Endothelial cell of umbilical vein (primary cell): ENCODE measurements at regions not wholly inside any gene's neighbourhood (a gene's known extent, or its start where the extent isn't known, plus 50 kb on each side); places are given as distances from the start of the nearest gene placed in this dataset.

Source experiments
- BruUV-seq: library from RNA; stranded (reverse); fragments of 400-500 nt; replicated peaks from 2 replicates; lab custom pipeline; 2021; lab: Mats Ljungman, UMichigan
- CTCF ChIA-PET: fragments of 300-600, 350-600 bp; sonication (Branson Sonifier 250); formaldehyde crosslinking; loops from one replicate; lab custom pipeline; 2021; ENCODE audit warnings: antibody characterized with exemption, inconsistent platforms; lab: Charles Lee
- POLR2A ChIA-PET: fragments of 300-600, 350-600 bp; sonication (Branson Sonifier 250); formaldehyde crosslinking; loops from one replicate; lab custom pipeline; 2021; ENCODE audit warnings: antibody characterized with exemption, inconsistent platforms; lab: Charles Lee
- DNase-seq: peaks from one replicate; pipeline ENCODE4 v3.0.0-alpha.2; 2011; ENCODE audit warnings: low read depth, low spot score
- FAIRE-seq: peaks from 2 replicates; lab custom pipeline; 2011; peaks lifted over from hg19 to GRCh38; lab: Jason Lieb, UNC
- H2AFZ ChIP-seq: 2 replicates; pipeline ENCODE4 v1.6.0; 2012; ENCODE audit warnings: low read depth, low read length, control low read depth, inconsistent platforms
- H3K27ac ChIP-seq: 2 replicates; pipeline ENCODE4 v1.5.1; 2011; ENCODE audit warnings: low read depth, mild to moderate bottlenecking, control low read depth, low read length, moderate library complexity; ENCODE audit not compliant: insufficient read depth
- H3K27me3 ChIP-seq, 2 experiments: 2 replicates each; pipeline versions ENCODE4 v1.6.0 to v1.6.1; 2011; ENCODE audit warnings: low read length in 2 of 2, mixed read lengths in 1 of 2; ENCODE audit not compliant: control insufficient read depth in 2 of 2, insufficient read depth in 2 of 2
- H3K36me3 ChIP-seq, 2 experiments: 2 replicates in 1 of 2; 3 replicates in 1 of 2; pipeline ENCODE4 v1.5.1; 2011; ENCODE audit warnings: low read length in 2 of 2, mild to moderate bottlenecking in 1 of 2, moderate library complexity in 1 of 2; ENCODE audit not compliant: control insufficient read depth in 2 of 2, insufficient read depth in 2 of 2; ENCODE audit errors: extremely low read depth in 1 of 2
- H3K4me1 ChIP-seq: 3 replicates; pipeline ENCODE4 v1.5.1; 2011; ENCODE audit warnings: mild to moderate bottlenecking, low read length; ENCODE audit not compliant: control insufficient read depth, insufficient read depth; ENCODE audit errors: extremely low read depth
- H3K4me2 ChIP-seq: 2 replicates; pipeline ENCODE4 v1.6.1; 2011; ENCODE audit warnings: low read length, control low read depth, mixed read lengths; ENCODE audit not compliant: insufficient read depth
- H3K4me3 ChIP-seq, 3 experiments: fragments of 200-600 bp in 1 of 3; sonication (generic), shearing (Covaris generic) in 1 of 3; replicated peaks in 1 of 3; 2 replicates each; pipeline ENCODE4 v1.5.1; 2011 to 2016; ENCODE audit warnings: control low read depth in 3 of 3, low read length in 3 of 3, mild to moderate bottlenecking in 2 of 3, inconsistent platforms in 1 of 3, low read depth in 1 of 3, moderate library complexity in 1 of 3; ENCODE audit not compliant: insufficient read depth in 1 of 3
- H3K79me2 ChIP-seq: 2 replicates; pipeline ENCODE4 v1.6.0; 2012; ENCODE audit warnings: low read length, inconsistent platforms; ENCODE audit not compliant: control insufficient read depth, insufficient read depth
- H3K9ac ChIP-seq: replicated peaks from 2 replicates; pipeline ENCODE3; 2011; ENCODE audit warnings: low read length, control low read depth; ENCODE audit not compliant: insufficient read depth; ENCODE audit errors: extremely low read depth
- H3K9me1 ChIP-seq: replicated peaks from 3 replicates; pipeline ENCODE4 v1.6.0; 2011; ENCODE audit warnings: mild to moderate bottlenecking, low read length; ENCODE audit not compliant: control insufficient read depth, insufficient read depth; ENCODE audit errors: extremely low read depth
- H3K9me3 ChIP-seq: replicated peaks from 2 replicates; pipeline ENCODE4 v1.5.1; 2012; ENCODE audit warnings: low read length, inconsistent platforms; ENCODE audit not compliant: control insufficient read depth, insufficient read depth
- H4K20me1 ChIP-seq: replicated peaks from 2 replicates; pipeline ENCODE3; 2011; ENCODE audit warnings: mild to moderate bottlenecking, low read length; ENCODE audit not compliant: control insufficient read depth, insufficient read depth; ENCODE audit errors: extremely low read depth
- EZH2 ChIP-seq: IDR thresholded peaks from 2 replicates; pipeline ENCODE4 v1.6.1; 2012; ENCODE audit warnings: borderline replicate concordance, low read depth, mild to moderate bottlenecking, moderate library complexity, low read length, inconsistent platforms; ENCODE audit not compliant: severe bottlenecking
- FOS ChIP-seq: IDR thresholded peaks from 2 replicates; pipeline ENCODE4 v1.6.1; 2011; ENCODE audit warnings: mild to moderate bottlenecking, low read length, moderate library complexity, borderline replicate concordance; ENCODE audit not compliant: insufficient read depth
- GATA2 ChIP-seq: IDR thresholded peaks from 2 replicates; pipeline ENCODE4 v1.7.0; 2011; ENCODE audit warnings: low read depth, mild to moderate bottlenecking, moderate library complexity, mixed read lengths, low read length; ENCODE audit not compliant: insufficient read length, insufficient read depth
- JUN ChIP-seq: IDR thresholded peaks from 2 replicates; pipeline ENCODE4 v1.6.1; 2011; ENCODE audit warnings: borderline replicate concordance, low read depth; ENCODE audit not compliant: insufficient read length, insufficient read depth
- MAX ChIP-seq: IDR thresholded peaks from 2 replicates; pipeline ENCODE4 v1.6.1; 2011; ENCODE audit not compliant: insufficient read depth, insufficient read length
- MYC ChIP-seq: IDR thresholded peaks from one replicate; pipeline ENCODE4 v1.6.1; 2011; ENCODE audit warnings: mild to moderate bottlenecking, low read depth, low read length
- POLR2A ChIP-seq: IDR thresholded peaks from 2 replicates; pipeline ENCODE4 v1.6.1; 2012; ENCODE audit warnings: low read depth, mild to moderate bottlenecking, control low read depth, low read length
- POLR2AphosphoS5 ChIP-seq: IDR thresholded peaks from 2 replicates; pipeline ENCODE4 v1.6.1; 2012; ENCODE audit warnings: low read depth, mild to moderate bottlenecking, control low read depth, low read length, moderate library complexity; ENCODE audit not compliant: insufficient read depth
- dilution Hi-C: fragments of 300-500 bp; cut with MboI; formaldehyde crosslinking; loops from one replicate; pipeline ENCODE4 v1.15.0; 2019; ENCODE audit warnings: low sequenced_read_pairs; ENCODE audit not compliant: extremely low pct_ligation_motif_present
- intact Hi-C: fragments of 100-400 bp; cut with micrococcal nuclease; formaldehyde crosslinking; loops from one replicate; pipeline ENCODE4 v1.10.0; 2022
- TF ChIP-seq, protein P1 (sequence below), 2 donors: IDR thresholded peaks; 1 replicate in 1 of 2; 2 replicates in 1 of 2; pipeline ENCODE4 v1.5.1; 2011; ENCODE audit warnings: low read length in 2 of 2, mild to moderate bottlenecking in 2 of 2, moderate library complexity in 2 of 2, control low read depth in 1 of 2, inconsistent platforms in 1 of 2, low read depth in 1 of 2; ENCODE audit not compliant: insufficient read depth in 1 of 2; ENCODE audit errors: extremely low read depth in 1 of 2

DNA sequence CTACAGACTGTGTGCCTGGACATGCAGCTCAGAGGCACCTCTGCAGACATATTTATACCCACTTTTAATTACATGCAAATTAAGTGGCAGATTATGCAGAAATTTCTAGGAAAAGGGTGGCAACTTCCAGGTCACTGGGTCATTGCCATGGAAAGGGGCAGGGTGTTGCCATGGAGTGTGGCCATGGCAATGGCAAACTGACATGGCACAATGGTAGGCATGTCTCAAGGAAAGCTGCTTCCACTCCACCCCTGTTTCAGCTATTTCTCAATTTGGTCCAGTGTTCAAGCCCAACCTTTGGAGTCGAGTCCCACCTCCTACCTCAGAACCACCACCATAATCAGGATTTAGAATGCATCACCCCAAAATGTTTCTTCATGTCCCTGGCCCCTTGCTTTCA, 170.7 kb upstream of the TSHZ3 start:
- dilution Hi-C loops (no loop called here), intact Hi-C loops (no loop called here)
- Histone ChIP-seq H3K4me1 (no peaks in the 10 kb centered on the region), H3K27me3 (no peaks in the 10 kb centered on the region), H3K4me2 (no peak overlapping the region), H2AFZ (no peak overlapping the region), H3K9me1 (no peaks in the 10 kb centered on the region), H3K4me3 (no peak overlapping the region), H3K9me3 (no peaks in the 10 kb centered on the region), H4K20me1 (no peaks in the 10 kb centered on the region), H3K36me3 (no peaks in the 10 kb centered on the region), H3K9ac (no peak overlapping the region), H3K79me2 (no peaks in the 10 kb centered on the region), H3K27ac (no peak overlapping the region)
- no TSS peak for BruUV-seq
- no peak for DNase-seq
- POLR2A ChIA-PET = no interaction called here
- TF ChIP-seq MAX (no peak), MYC (no peak), FOS (no peak), GATA2 (no peak), JUN (no peak), POLR2A (no peak), EZH2 (no peak), POLR2AphosphoS5 (no peak)
- TF ChIP-seq, protein P1, sequence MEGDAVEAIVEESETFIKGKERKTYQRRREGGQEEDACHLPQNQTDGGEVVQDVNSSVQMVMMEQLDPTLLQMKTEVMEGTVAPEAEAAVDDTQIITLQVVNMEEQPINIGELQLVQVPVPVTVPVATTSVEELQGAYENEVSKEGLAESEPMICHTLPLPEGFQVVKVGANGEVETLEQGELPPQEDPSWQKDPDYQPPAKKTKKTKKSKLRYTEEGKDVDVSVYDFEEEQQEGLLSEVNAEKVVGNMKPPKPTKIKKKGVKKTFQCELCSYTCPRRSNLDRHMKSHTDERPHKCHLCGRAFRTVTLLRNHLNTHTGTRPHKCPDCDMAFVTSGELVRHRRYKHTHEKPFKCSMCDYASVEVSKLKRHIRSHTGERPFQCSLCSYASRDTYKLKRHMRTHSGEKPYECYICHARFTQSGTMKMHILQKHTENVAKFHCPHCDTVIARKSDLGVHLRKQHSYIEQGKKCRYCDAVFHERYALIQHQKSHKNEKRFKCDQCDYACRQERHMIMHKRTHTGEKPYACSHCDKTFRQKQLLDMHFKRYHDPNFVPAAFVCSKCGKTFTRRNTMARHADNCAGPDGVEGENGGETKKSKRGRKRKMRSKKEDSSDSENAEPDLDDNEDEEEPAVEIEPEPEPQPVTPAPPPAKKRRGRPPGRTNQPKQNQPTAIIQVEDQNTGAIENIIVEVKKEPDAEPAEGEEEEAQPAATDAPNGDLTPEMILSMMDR (IDR thresholded peaks at IDR 0.05; ENCODE audit: extremely low read depth in 1 of 2, insufficient read depth in 1 of 2, low read depth in 1 of 2, low read length in 2 of 2) = no peak
- FAIRE-seq = no peak
- CTCF ChIA-PET = no interaction called here
